Caco-2 (cell line): ENCODE measurements at regions not wholly inside any gene's neighbourhood (a gene's known extent, or its start where the extent isn't known, plus 50 kb on each side); places are given as distances from the start of the nearest gene placed in this dataset.

ENCODE experiments used
- BruUV-seq: library from RNA; stranded (reverse); fragments of 400-500 nt; replicated peaks from 2 replicates; lab custom pipeline; 2021; lab: Mats Ljungman, UMichigan
- CTCF ChIA-PET: fragments of 300-600 bp; sonication (Branson Sonifier 250); formaldehyde crosslinking; loops from one replicate; lab custom pipeline; 2022; ENCODE audit warnings: antibody characterized with exemption; lab: Charles Lee
- POLR2A ChIA-PET: fragments of 300-600 bp; sonication (Branson Sonifier 250); formaldehyde crosslinking; loops from one replicate; lab custom pipeline; 2022; ENCODE audit warnings: antibody characterized with exemption; lab: Charles Lee
- DNase-seq, 2 experiments: peaks; one replicate each; pipeline versions ENCODE4 v3.0.0 to v3.0.0-alpha.2; 2020 to 2022
- H3K27me3 ChIP-seq: replicated peaks from 2 replicates; pipeline ENCODE4 v1.6.0; 2011; ENCODE audit warnings: low read length; ENCODE audit not compliant: control insufficient read depth, insufficient read depth
- H3K36me3 ChIP-seq: 2 replicates; pipeline ENCODE4 v1.5.1; 2011; ENCODE audit warnings: low read length; ENCODE audit not compliant: control insufficient read depth, insufficient read depth
- H3K4me1 ChIP-seq: fragments of 250-450 bp; sonication (Bioruptor Pico); 2 replicates; pipeline ENCODE4 v1.5.1; 2020; ENCODE audit warnings: mild to moderate bottlenecking
- H3K4me3 ChIP-seq: 2 replicates; pipeline ENCODE4 v1.5.1; 2011; ENCODE audit warnings: low read depth, mild to moderate bottlenecking, control low read depth, low read length
- H3K9me3 ChIP-seq: fragments of 250-450 bp; sonication (Bioruptor Pico); 2 replicates; pipeline ENCODE4 v1.5.1; 2020; ENCODE audit warnings: mild to moderate bottlenecking, moderate library complexity
- H3K27ac Mint-ChIP-seq: one replicate; pipeline ENCODE4 v1.8.0; 2022; ENCODE audit warnings: mixed read lengths; ENCODE audit not compliant: unreplicated experiment
- H3K27me3 Mint-ChIP-seq: one replicate; pipeline ENCODE4 v1.8.0; 2022; ENCODE audit warnings: mixed read lengths; ENCODE audit not compliant: insufficient read depth, unreplicated experiment
- H3K36me3 Mint-ChIP-seq: one replicate; pipeline ENCODE4 v1.8.0; 2022; ENCODE audit warnings: mild to moderate bottlenecking, mixed read lengths; ENCODE audit not compliant: insufficient read depth, unreplicated experiment
- H3K4me1 Mint-ChIP-seq: one replicate; pipeline ENCODE4 v1.8.0; 2022; ENCODE audit warnings: low read depth, mixed read lengths; ENCODE audit not compliant: unreplicated experiment
- H3K4me3 Mint-ChIP-seq: one replicate; pipeline ENCODE4 v1.8.0; 2022; ENCODE audit warnings: mild to moderate bottlenecking, moderate library complexity, mixed read lengths; ENCODE audit not compliant: unreplicated experiment
- H3K9me3 Mint-ChIP-seq: one replicate; pipeline ENCODE4 v1.8.0; 2022; ENCODE audit warnings: mixed read lengths; ENCODE audit not compliant: unreplicated experiment
- intact Hi-C: fragments of 100-400 bp; cut with micrococcal nuclease; formaldehyde crosslinking; loops from one replicate; pipeline ENCODE4 v1.10.0; 2022; ENCODE audit not compliant: unreplicated experiment
- TF ChIP-seq, protein P1 (sequence below), 2 experiments: fragments of 200-600 bp in 1 of 2; IDR thresholded peaks; 1 replicate in 1 of 2; 2 replicates in 1 of 2; pipeline versions ENCODE4 v1.5.1 to v1.8.0; 2011 to 2022; ENCODE audit warnings: antibody characterized with exemption in 1 of 2, control low read depth in 1 of 2, inconsistent platforms in 1 of 2, low read depth in 1 of 2, low read length in 1 of 2, mild to moderate bottlenecking in 1 of 2, moderate library complexity in 1 of 2; ENCODE audit not compliant: insufficient read depth in 1 of 2, severe bottlenecking in 1 of 2, unreplicated experiment in 1 of 2

DNA sequence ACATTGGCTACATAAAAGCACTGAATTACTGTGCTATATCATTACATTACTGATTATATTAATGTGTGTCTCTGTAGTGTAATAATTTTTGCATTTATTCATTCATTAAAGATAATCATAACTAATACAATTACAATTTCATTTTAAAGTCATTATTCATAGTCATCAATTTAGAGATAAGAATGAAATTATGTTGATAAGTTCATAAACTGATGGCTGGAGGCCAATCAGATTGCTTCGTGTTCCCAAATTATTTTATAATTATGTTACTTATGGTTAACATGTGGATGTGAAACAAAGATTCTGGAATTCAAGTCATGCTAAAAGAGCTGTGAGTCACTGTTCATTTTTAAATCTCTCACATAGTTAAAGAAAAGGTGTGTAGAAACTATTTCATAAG, 223.4 kb upstream of the HAND2 start:
- Mint-ChIP-seq H3K4me1 (no peaks in the 10 kb centered on the region), H3K27ac (no peak overlapping the region), H3K27me3 (peaks cover 2% of the 10 kb centered on the region), H3K36me3 (no peaks in the 10 kb centered on the region), H3K4me3 (no peak overlapping the region), H3K9me3 (no peaks in the 10 kb centered on the region)
- TF ChIP-seq, protein P1, sequence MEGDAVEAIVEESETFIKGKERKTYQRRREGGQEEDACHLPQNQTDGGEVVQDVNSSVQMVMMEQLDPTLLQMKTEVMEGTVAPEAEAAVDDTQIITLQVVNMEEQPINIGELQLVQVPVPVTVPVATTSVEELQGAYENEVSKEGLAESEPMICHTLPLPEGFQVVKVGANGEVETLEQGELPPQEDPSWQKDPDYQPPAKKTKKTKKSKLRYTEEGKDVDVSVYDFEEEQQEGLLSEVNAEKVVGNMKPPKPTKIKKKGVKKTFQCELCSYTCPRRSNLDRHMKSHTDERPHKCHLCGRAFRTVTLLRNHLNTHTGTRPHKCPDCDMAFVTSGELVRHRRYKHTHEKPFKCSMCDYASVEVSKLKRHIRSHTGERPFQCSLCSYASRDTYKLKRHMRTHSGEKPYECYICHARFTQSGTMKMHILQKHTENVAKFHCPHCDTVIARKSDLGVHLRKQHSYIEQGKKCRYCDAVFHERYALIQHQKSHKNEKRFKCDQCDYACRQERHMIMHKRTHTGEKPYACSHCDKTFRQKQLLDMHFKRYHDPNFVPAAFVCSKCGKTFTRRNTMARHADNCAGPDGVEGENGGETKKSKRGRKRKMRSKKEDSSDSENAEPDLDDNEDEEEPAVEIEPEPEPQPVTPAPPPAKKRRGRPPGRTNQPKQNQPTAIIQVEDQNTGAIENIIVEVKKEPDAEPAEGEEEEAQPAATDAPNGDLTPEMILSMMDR (IDR thresholded peaks at IDR 0.05; ENCODE audit: insufficient read depth in 1 of 2, low read depth in 1 of 2, low read length in 1 of 2, severe bottlenecking in 1 of 2, unreplicated experiment in 1 of 2): no peak
- Histone ChIP-seq H3K4me1 (no peaks in the 10 kb centered on the region), H3K27me3 (no peaks in the 10 kb centered on the region), H3K9me3 (no peaks in the 10 kb centered on the region), H3K4me3 (no peak overlapping the region), H3K36me3 (no peaks in the 10 kb centered on the region)
- no peak for DNase-seq
- CTCF ChIA-PET: no interaction called here
- BruUV-seq: no TSS peak
- intact Hi-C loops: loop anchor here (5.0 kb wide), 1 partner anchor 246 kb away; no protein-coding TSS in a partner anchor
- POLR2A ChIA-PET: no interaction called here

DNA sequence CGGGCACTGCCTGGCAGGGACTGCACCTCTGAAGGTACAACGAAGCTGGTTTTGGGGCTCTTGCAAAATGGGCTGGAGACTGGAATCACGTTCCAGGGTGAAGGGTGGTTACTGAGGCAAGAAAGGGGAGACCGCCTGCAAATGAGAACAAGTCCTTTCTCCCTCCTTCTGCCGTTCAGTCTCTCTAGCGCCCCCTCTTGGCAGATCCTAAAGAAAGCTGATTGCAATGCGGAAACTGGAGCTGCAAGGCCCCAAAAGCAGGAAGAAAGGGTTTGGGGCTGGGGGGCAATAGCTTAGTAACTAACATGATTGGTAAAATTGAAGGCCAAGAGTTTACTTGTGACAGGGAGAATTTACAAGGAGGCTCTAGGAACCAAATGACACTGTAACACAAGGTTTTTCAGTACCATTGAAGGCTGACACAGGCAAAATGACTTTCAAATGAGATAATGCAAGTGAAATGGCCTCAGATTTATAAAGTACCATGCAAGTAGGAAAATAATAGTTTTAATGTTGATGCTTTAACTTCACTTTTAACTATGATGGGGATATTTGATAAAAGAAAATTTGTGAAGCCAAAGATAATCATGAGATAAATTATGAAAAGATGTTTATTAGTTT, 222.7 kb upstream of the HAND2 start:
- Histone ChIP-seq H3K9me3 (no peaks in the 10 kb centered on the region), H3K4me1 (no peaks in the 10 kb centered on the region), H3K4me3 (no peak overlapping the region), H3K27me3 (no peaks in the 10 kb centered on the region), H3K36me3 (no peaks in the 10 kb centered on the region)
- no peaks in the 10 kb centered on the region for H3K9me3 Mint-ChIP-seq
- ChIA-PET POLR2A (no interaction called here), CTCF (no interaction called here)
- TF ChIP-seq, protein P1 (IDR thresholded peaks at IDR 0.05; ENCODE audit: insufficient read depth in 1 of 2, low read depth in 1 of 2, low read length in 1 of 2, severe bottlenecking in 1 of 2, unreplicated experiment in 1 of 2): peak; percentile 38 to 39
- no peak overlapping the region for H3K4me3 Mint-ChIP-seq
- BruUV-seq: no TSS peak
- intact Hi-C loops: loop anchor here (5.0 kb wide), 1 partner anchor 245 kb away; no protein-coding TSS in a partner anchor
- H3K36me3 Mint-ChIP-seq: no peaks in the 10 kb centered on the region
- H3K27ac Mint-ChIP-seq: no peak overlapping the region
- peak; percentile 45 to 53 for DNase-seq
- H3K27me3 Mint-ChIP-seq: peaks cover 2% of the 10 kb centered on the region
- H3K4me1 Mint-ChIP-seq: no peaks in the 10 kb centered on the region

DNA sequence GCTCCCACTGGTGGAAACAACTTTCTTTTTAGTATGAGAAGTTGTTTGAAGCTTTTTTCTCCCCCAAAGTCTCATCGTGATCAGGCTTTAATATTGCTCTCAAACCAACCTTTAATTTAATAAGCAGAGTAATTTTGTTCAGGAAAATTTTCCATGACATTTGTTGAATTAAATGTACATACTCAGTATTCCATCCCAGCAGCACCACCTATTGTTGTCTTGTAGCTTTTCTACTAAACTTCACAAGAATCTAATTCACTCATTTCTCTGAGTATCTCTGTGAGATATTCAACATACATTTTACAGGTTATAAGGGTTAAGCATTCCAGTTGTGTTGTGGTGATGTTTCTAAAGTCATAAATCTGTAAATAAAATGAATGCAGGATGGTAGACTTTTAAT, 218.3 kb upstream of the HAND2 start:
- no peaks in the 10 kb centered on the region for H3K9me3 ChIP-seq
- no peaks in the 10 kb centered on the region for H3K27me3 ChIP-seq
- intact Hi-C loops: no loop called here
- no peak overlapping the region for H3K4me3 ChIP-seq
- peaks cover 2% of the 10 kb centered on the region for H3K27me3 Mint-ChIP-seq
- no peak overlapping the region for H3K4me3 Mint-ChIP-seq
- DNase-seq: no peak
- TF ChIP-seq, protein P1 (IDR thresholded peaks at IDR 0.05; ENCODE audit: insufficient read depth in 1 of 2, low read depth in 1 of 2, low read length in 1 of 2, severe bottlenecking in 1 of 2, unreplicated experiment in 1 of 2): no peak
- no peaks in the 10 kb centered on the region for H3K4me1 Mint-ChIP-seq
- H3K36me3 Mint-ChIP-seq: no peaks in the 10 kb centered on the region
- no peaks in the 10 kb centered on the region for H3K9me3 Mint-ChIP-seq
- no peak overlapping the region for H3K27ac Mint-ChIP-seq
- no TSS peak for BruUV-seq
- ChIA-PET POLR2A (no interaction called here), CTCF (interaction anchor here (0.6 kb wide), 1 partner anchor 1673 kb away, joined by 4 read pairs; no protein-coding TSS in a partner anchor)
- no peaks in the 10 kb centered on the region for H3K36me3 ChIP-seq
- no peaks in the 10 kb centered on the region for H3K4me1 ChIP-seq
